Duodenal mucosa (tissue), 2 donors: ENCODE measurements at regions not wholly inside any gene's neighbourhood (a gene's known extent, or its start where the extent isn't known, plus 50 kb on each side); places are given as distances from the start of the nearest gene placed in this dataset.

Source experiments
- H3K27ac ChIP-seq: one replicate; pipeline ENCODE4 v1.7.0; 2013; ENCODE audit warnings: low read depth, low read length
- H3K27me3 ChIP-seq, 2 donors: one replicate each; pipeline ENCODE4 v1.7.0; 2013; ENCODE audit warnings: low read length in 2 of 2, control low read depth in 1 of 2; ENCODE audit not compliant: insufficient read depth in 2 of 2, control insufficient read depth in 1 of 2
- H3K36me3 ChIP-seq, 2 donors: one replicate each; pipeline ENCODE4 v1.7.0; 2013; ENCODE audit warnings: low read length in 2 of 2, control low read depth in 1 of 2; ENCODE audit not compliant: insufficient read depth in 2 of 2, control insufficient read depth in 1 of 2
- H3K4me1 ChIP-seq, 2 donors: one replicate each; pipeline ENCODE4 v1.7.0; 2013; ENCODE audit warnings: low read length in 2 of 2, control low read depth in 1 of 2; ENCODE audit not compliant: insufficient read depth in 2 of 2, control insufficient read depth in 1 of 2
- H3K4me3 ChIP-seq, 2 donors: one replicate each; pipeline ENCODE4 v1.7.0; 2013; ENCODE audit warnings: low read length in 2 of 2, low read depth in 1 of 2
- H3K9ac ChIP-seq, 2 donors: one replicate each; pipeline ENCODE4 v1.7.0; 2013; ENCODE audit warnings: low read length in 2 of 2, low read depth in 1 of 2
- H3K9me3 ChIP-seq, 2 donors: one replicate each; pipeline ENCODE4 v1.7.0; 2013; ENCODE audit warnings: low read length in 2 of 2, control low read depth in 1 of 2; ENCODE audit not compliant: control insufficient read depth in 1 of 2

GRCh38 chr1:63004868-63005267, 220.9 kb downstream of the ATG4C start:
- H3K9ac ChIP-seq, result no peak overlapping the region
- no peaks in the 10 kb centered on the region for H3K4me1 ChIP-seq
- H3K27me3 ChIP-seq, result peaks cover 0 to 5% of the 10 kb centered on the region in 2 donors
- no peaks in the 10 kb centered on the region for H3K9me3 ChIP-seq
- no peak overlapping the region for H3K27ac ChIP-seq
- H3K36me3 ChIP-seq, result no peaks in the 10 kb centered on the region
- no peak overlapping the region for H3K4me3 ChIP-seq

GRCh38 chr1:63005812-63006211, 221.9 kb downstream of the ATG4C start:
- Histone ChIP-seq H3K9me3 (no peaks in the 10 kb centered on the region), H3K27ac (no peak overlapping the region), H3K36me3 (no peaks in the 10 kb centered on the region), H3K4me1 (no peaks in the 10 kb centered on the region), H3K4me3 (no peak overlapping the region), H3K27me3 (peaks cover 0 to 1% of the 10 kb centered on the region in 2 donors), H3K9ac (no peak overlapping the region)

GRCh38 chr1:63009421-63009820, 225.5 kb downstream of the ATG4C start:
- H3K4me3 ChIP-seq, result no peak overlapping the region
- no peaks in the 10 kb centered on the region for H3K27me3 ChIP-seq
- no peak overlapping the region for H3K27ac ChIP-seq
- H3K9me3 ChIP-seq, result no peaks in the 10 kb centered on the region
- H3K4me1 ChIP-seq, result no peaks in the 10 kb centered on the region
- H3K9ac ChIP-seq, result no peak overlapping the region
- H3K36me3 ChIP-seq, result no peaks in the 10 kb centered on the region

GRCh38 chr1:63010913-63011660, 227.2 kb downstream of the ATG4C start:
- Histone ChIP-seq H3K9me3 (no peaks in the 10 kb centered on the region), H3K9ac (no peak overlapping the region), H3K4me3 (no peak overlapping the region), H3K27ac (no peak overlapping the region), H3K27me3 (no peaks in the 10 kb centered on the region), H3K36me3 (no peaks in the 10 kb centered on the region), H3K4me1 (peaks cover 0 to 3% of the 10 kb centered on the region in 2 donors)

GRCh38 chr1:63012339-63012738, 228.4 kb downstream of the ATG4C start:
- Histone ChIP-seq H3K4me1 (peaks cover 0 to 3% of the 10 kb centered on the region in 2 donors), H3K27ac (no peak overlapping the region), H3K36me3 (no peaks in the 10 kb centered on the region), H3K9me3 (no peaks in the 10 kb centered on the region), H3K4me3 (no peak overlapping the region), H3K27me3 (no peaks in the 10 kb centered on the region), H3K9ac (no peak overlapping the region)

GRCh38 chr1:63014267-63014666, 230.3 kb downstream of the ATG4C start:
- H3K4me3 ChIP-seq, result no peak overlapping the region
- H3K9ac ChIP-seq, result no peak overlapping the region
- no peak overlapping the region for H3K27ac ChIP-seq
- H3K27me3 ChIP-seq, result no peaks in the 10 kb centered on the region
- no peaks in the 10 kb centered on the region for H3K36me3 ChIP-seq
- peaks cover 0 to 3% of the 10 kb centered on the region in 2 donors for H3K4me1 ChIP-seq
- no peaks in the 10 kb centered on the region for H3K9me3 ChIP-seq

GRCh38 chr1:63022319-63022718, 238.4 kb downstream of the ATG4C start:
- Histone ChIP-seq H3K9me3 (no peaks in the 10 kb centered on the region), H3K27ac (no peak overlapping the region)

GRCh38 chr1:63023171-63023570, 239.2 kb downstream of the ATG4C start:
- H3K36me3 ChIP-seq, result no peaks in the 10 kb centered on the region
- no peaks in the 10 kb centered on the region for H3K9me3 ChIP-seq
- no peak overlapping the region for H3K9ac ChIP-seq
- H3K4me3 ChIP-seq, result no peak overlapping the region
- H3K27ac ChIP-seq, result no peak overlapping the region
- H3K27me3 ChIP-seq, result no peaks in the 10 kb centered on the region
- H3K4me1 ChIP-seq, result no peaks in the 10 kb centered on the region

More at GRCh38 chr1:63022319-63022718, 238.4 kb downstream of the ATG4C start:
- Histone ChIP-seq H3K9ac (no peak overlapping the region), H3K4me1 (no peaks in the 10 kb centered on the region), H3K4me3 (no peak overlapping the region), H3K36me3 (no peaks in the 10 kb centered on the region), H3K27me3 (no peaks in the 10 kb centered on the region)

GRCh38 chr1:63023637-63024036, 239.7 kb downstream of the ATG4C start:
- Histone ChIP-seq H3K36me3 (no peaks in the 10 kb centered on the region), H3K4me3 (no peak overlapping the region), H3K27ac (no peak overlapping the region), H3K9ac (no peak overlapping the region), H3K4me1 (no peaks in the 10 kb centered on the region), H3K9me3 (no peaks in the 10 kb centered on the region), H3K27me3 (no peaks in the 10 kb centered on the region)

- H3K9me3 ChIP-seq, result no peaks in the 10 kb centered on the region
- no peaks in the 10 kb centered on the region for H3K27me3 ChIP-seq
- no peak overlapping the region for H3K4me3 ChIP-seq
- no peak overlapping the region for H3K9ac ChIP-seq
- H3K4me1 ChIP-seq, result no peaks in the 10 kb centered on the region
- H3K36me3 ChIP-seq, result no peaks in the 10 kb centered on the region
- no peak overlapping the region for H3K27ac ChIP-seq
These were observed 240.2 kb downstream of the ATG4C start for GRCh38 chr1:63024132-63024531.
